Glomerular visceral epithelial cell (primary cell): ENCODE measurements at regions not wholly inside any gene's neighbourhood (a gene's known extent, or its start where the extent isn't known, plus 50 kb on each side); places are given as distances from the start of the nearest gene placed in this dataset.
"Not testable (repeated sequence)": the region's sequence is repeated elsewhere in the genome, so short reads cannot be mapped to it uniquely, and the experiment has no call there.

Source experiments
- DNase-seq: peaks from one replicate; pipeline ENCODE4 v3.0.0-alpha.2; 2016; ENCODE audit errors: extremely low spot score

DNA sequence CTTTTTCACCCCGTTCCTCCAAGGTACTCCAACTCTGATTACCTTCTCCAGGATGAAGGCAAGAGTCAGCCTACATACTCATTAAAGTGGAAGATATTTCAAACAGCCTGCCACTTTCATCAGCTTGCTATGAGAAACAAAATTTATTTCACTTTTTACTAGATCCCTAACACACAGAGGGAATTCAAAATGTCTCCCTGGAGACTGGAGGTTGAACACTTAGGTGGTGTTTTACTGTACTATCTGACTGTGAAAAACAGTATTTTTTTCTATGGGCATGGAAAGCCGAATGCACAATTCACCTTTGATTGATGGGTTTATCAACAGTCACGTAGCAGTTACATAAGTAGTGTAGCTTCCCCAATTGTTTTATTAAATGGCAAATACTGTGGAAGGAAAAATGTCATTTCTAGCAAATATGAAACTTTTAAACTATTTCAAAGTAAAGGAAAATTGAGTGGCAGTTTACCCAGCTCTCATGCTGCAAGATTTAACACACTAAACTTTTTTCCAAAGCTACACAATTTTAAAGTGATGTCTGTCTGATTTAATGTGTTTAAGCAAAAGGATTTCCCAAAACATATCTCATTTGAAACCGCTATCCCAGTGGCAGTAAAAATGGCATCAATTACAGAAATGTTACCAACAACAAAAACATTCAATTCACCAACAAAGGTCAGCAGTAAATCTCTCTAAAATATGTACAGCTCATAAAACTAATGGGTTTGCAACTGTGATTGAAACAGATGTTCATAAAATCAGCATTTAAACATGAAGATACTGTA is 125.0 kb upstream of the TLE4 start:
- DNase-seq: no peak

DNA sequence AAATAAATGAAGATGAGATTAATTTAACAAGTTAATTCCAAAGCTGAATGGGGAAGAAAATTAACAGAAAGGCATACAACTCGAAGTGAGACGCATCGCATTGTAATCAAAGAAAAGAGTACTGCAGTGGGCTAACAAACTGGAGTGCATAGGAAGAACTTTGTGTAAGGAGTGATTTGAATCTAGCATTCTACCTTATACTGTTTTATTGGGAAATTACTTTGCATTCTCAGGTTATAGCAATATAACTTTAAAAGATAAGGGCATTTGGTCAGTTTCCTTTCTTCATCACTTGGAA is 124.5 kb upstream of the TLE4 start:
- DNase-seq: no peak

DNA sequence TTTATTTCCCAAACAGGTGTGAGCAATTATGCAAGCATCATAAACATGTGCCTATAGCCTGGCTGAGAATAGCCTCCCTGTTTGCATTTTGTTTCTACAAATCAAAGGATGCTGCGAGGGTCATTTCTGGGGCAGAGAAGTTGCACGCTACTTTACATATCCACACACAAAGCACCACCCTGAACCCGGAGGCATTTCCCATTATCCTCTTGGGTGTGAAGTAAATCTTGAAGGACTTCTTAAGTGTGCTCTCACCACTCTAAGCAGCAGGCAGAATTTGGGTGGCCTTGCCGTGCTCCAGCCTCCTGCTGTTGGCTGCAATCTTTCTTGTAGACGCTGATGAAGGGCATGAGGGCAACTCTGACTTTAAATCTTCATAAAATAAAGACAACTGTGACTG is 124.0 kb upstream of the TLE4 start:
- no peak for DNase-seq

DNA sequence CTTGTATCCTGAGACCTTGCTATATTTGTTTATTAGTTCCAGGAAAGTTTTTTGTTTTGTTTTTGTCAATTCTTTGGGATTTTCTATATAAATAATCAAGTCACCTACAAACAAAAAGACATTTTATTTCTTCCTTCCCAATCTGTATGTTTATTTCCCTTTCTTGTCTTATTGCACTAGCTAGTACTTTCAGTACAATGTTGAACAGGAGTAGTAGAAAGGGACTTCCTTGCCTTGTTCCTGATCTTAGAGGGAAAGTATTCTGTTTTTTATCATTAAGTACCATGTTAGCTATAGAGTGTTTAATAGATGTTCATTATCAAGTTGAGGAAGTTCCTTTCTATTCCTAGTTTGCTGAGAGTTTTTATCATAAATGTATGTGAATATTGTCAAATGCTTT is 119.5 kb upstream of the TLE4 start:
- DNase-seq: no peak

DNA sequence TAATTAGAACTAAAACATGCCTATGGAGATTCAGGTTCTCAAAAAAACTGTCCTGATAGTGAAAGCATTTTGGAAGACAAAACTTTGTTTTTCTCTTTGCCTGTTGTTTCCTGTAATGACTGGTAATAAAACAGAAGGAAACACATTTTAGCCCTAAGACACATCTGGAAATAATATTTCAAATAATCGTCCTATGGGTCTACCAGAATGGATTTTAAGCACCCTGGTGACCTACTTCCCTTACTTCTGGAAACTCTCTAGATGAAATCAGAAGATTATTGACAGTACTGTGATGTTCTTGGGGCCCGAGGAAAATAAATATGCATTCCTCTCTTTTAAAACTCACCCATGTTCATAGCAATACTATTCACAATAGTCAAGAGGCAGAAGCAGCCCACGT is 110.1 kb upstream of the TLE4 start:
- no peak for DNase-seq

DNA sequence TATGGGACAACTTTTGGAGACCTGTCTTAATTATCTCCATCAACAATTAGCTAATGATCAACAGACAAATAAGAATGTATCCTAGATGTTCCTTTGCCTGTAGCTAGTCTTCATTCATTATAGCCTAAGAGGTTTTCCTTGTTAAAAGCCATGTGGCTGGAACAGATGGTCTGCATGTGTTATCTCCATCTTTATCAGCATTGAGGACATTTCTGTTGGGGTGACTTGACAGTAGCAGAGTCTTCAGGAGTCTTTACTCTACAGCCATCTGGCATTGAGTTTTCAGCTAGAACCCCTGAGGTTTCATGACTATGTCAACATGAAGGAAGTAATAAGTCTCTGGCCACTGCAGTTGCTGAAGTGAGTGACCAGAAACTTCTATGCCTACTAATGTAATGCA is 106.6 kb upstream of the TLE4 start:
- DNase-seq: no peak

DNA sequence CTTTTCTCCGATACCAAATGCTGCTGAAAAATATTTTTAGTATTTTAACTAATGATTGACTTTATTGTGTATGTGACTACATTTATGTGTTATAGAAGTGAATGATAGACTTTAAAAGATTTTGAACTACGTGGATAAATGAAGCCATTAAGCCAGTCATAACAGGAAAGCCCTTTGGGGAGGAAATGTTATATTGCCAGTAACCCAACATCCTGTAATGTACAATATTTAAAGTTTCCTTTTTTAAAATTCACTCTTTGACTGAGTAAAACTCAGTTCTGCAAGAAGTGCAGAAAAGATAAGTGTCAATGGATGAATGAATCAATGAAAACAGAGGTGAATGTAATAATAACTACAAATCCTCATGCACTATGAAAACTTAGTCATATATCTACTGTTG is 102.6 kb upstream of the TLE4 start:
- DNase-seq: no peak

DNA sequence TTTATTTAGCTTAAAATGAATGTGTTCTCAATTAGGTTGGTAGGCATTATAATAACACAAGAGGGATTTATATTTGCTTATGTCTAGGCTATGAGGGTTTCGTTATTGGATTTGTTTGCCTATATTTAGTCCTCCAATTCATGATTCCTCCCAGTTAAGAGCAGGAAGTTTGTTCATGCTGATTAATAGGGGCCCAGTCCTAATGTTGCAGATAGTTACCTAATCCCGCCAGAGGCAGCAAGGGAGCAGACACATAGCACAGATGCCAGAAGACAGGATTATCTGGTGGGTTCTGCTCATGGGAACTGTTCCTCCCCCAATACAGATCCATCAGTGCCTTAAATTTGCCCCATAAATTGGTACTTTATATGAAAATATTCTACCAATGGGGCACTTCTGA is 100.8 kb upstream of the TLE4 start:
- DNase-seq: no peak

DNA sequence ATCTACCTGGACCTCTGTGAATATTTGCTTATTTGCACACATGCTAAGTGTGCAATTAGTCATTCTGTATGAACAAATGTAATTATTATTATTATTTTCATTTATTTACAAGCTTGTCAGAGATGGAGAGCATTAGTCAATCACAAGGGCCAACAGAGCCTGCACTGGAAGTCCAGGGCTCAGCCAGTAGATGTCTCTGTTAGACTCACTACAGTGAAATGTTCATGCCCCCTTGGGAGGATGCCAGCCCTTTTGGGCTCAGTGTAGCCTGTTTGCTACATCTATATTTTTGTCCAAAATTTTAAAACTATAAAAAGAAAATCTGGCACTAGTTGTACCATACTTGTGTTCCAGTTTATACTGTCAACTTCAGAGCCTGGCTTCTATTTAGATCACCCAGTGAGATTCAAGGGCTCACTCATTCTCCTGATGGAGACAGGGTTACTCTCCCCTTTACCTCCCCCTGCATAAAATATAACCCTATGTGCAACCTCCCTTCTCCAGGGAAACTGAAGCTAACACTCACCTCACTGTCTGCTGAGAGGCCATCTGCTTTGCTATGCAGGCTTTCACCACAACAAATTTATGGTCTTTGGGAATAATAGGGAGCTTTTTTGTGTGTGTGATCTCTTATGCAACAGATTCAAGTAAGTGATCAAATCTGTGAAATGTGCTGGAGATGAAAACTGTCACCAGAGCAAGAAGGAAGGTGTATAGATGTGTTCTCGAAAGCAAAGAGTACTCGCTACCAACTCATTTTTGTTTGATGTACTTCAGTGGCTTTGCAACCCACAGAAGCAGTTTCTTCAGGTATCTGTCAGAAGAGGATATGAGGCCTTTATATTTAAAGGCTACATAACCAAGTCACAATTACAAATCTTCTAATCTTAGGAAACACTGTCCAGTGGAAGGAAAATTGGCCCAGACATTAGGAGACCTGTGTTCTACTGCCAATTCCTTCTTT is 99.9 kb upstream of the TLE4 start:
- peak; percentile 9 for DNase-seq

DNA sequence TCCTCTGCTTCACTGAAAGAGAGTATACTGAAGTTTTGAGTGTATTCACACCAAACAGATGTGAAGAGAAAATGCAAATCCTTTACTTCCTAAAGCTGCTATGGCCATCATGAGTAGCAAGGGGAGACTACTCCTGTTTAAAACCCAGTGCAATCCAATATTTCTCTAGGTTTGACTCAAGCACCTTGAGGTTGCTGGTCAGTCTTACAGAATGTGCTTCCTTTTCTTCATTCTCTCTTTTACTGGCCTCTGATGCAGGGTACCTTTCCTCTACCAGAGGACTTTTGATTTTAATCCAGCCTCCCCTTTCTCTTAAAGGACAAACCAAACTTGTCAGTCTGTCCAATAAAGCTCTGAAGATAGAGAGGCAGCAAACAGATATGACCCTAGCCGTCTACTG is 98.1 kb upstream of the TLE4 start:
- no peak for DNase-seq

DNA sequence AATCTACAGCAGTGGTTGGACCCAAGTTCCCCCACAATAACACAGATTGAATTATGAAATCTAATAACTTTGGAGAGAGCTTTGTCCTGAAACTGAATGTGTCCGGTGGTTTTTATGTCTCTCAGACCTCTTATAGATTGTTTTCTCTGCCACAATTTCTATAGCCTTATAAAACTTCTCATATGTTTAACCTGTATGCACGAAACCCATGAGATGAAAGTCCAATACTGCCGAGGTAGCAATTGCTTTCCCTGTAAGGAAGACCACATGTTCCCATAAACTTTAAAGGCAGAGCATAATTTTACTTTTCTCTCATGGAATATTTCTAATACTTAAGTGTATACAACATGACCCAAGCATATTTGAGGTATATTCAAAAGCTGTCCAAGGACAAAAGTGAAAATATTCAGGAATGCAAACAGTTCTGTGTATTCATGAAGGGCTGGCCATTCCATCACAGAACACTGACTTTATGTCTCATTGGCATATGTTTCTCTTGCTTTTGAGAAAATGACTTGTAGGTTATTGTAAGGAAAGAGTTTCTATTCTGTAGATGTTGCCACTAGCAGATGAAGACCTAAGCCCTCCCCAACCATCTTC is 94.4 kb upstream of the TLE4 start:
- DNase-seq: no peak

DNA sequence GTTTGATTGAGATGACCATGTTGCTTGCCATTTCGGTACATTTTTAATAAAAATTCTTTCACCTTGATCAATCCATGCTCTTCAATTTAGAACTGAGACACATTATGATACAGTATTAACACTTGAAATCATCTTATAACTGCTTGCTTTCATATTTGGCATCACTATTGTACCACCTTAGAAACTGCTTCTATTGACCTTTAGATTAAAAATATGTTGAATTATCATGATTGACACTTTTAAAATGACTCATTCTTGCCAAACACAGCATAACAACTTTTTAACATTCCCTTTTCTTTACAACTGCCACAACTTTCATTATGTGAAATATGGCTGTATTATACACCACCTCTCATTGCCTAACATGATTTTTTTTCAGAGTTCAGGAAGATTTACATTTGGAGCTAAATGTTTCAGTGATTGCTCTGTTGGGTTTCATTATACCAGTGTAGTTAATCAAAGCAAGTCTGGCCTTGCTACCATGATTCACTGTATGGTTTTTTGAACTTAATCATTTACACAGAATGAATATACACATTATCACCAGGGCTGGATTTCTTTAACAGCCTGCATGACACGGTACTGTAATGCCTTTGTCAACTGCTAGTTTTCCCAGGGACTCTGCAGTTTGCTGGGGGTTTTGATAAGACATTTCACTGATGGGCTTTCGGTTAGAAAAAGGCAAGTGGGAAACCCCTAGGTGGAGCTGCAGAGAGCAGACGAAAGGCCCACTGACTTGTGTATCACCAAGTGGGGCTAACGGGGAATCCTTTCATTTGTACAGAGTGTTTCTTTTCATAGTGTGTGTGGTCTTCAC is 93.6 kb upstream of the TLE4 start:
- peak; percentile 50 for DNase-seq

DNA sequence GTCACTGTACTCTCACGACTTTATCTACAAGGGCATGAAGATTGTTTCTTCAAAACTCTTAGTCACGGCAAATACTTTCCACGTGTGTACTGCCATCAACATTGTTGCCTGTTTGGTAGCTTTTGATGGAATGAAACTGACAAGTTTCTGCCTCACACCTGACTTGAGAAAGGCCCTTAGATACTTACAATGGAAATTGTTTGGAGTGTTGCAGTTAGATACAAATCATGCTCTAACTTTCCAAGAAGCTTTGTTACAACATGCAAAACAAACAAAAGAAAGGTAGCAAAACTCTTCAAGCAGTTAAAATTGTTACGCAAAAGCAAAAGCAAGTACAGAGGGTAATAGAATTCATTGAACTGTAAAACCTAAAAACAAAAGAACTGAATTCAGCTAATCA is 91.1 kb upstream of the TLE4 start:
- no peak for DNase-seq

DNA sequence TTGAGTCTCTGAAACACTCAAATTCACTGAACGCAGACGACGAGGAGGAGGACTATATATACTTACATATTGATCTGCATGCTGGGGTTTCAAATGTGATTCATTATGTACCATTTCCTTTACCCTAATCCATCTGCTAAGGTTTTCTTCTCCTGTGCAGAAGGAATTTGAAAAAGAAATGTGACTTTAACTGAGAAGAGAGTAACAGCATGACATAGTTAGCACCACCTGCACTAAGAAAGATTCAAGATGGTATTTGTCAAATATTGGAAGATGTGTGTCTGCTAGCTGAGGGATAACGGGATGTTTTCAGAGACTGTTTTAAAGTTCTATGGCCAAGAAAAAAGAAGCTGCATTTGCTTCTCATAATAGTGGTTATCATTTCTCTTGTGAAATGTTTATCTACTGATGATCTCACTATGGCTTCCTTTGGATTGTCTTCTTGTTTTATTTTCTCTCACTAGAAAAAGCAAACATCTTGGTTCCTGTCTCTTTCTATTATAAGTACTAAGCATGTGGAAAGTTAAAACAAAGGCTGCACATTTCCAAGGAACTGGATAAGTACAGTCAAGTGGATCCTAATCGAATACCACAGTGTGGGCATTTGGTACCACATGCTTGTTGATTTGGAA is 89.8 kb upstream of the TLE4 start:
- DNase-seq: no peak

DNA sequence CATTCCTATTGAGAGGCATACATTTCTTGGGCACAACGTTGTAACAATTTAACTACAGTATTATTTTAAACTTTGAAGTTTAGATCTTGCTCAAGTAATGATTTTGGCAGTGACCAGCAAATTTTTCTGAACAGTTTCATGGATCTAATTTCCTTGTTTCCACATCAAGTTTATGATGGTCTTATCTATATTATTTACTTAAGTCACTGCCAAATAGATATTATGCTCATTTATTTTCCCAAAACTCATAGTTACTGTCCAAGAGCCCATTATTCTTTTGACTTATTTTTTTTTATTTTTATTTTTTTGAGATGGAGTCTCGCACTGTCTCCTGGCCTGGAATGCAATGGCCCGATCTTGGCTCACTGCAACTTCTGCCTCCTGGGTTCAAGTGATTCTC is 86.5 kb upstream of the TLE4 start:
- DNase-seq: no peak

DNA sequence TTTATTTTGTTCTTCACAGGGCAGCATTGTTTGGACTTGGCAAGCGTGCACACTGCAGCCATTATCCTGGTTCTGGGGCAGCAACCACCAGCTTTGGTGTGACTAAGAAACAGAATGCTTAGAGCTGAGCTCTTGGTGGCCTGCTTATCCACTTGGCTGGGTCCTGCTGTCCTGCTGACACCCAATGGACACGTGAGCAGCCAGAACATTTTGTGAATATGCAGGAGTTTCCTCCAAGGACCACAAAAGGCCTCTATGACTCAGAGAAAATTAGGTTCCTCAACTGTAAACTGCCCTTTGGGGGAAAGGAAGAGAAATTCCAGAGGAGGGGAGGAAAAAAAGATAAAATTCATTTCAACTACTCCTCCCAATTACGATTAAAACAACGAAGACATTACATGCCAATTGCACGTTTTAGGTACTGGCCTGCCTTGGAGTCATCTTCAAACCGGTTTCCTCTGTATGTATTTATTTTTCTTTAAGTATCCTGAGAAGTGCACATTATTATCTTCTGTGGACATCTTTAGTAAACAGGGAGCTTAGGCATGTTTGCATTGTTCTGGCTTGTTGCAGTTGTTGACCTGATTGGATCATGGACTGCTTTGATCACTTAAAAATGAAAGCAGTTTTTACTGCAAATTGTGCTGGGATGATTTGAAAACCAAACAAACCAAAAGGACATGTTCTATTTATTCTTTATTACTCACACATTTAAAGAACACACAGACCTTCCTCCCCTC is 82.3 kb upstream of the TLE4 start:
- DNase-seq: peak; percentile 67

DNA sequence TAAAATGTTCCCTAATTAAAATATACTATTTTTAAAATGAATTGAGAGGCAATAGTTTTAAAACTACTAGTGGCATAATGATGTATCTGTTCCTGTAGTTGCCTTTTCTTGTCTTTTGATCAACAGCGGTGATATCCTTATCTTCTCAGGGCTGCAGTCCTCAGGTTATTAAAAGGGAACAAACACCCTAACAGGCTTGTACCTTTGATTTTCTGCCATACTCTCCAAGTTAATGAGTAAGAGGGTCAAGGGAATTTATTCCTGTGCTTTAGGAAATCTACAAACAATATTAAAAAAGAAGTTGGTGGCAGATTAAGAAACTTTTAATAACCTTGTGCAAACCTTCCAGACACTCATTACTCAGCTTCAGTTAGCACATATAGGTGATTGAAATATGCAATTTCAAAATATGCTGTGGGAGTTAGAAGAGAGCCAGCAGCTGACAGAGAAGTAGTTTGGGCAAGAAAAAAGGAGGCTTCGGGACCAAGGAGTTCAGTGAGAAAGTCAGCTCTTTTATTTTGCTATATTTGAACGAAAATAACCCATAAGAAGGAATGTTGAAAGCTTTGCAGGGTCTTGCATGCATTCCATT is 81.0 kb upstream of the TLE4 start:
- DNase-seq: no peak

DNA sequence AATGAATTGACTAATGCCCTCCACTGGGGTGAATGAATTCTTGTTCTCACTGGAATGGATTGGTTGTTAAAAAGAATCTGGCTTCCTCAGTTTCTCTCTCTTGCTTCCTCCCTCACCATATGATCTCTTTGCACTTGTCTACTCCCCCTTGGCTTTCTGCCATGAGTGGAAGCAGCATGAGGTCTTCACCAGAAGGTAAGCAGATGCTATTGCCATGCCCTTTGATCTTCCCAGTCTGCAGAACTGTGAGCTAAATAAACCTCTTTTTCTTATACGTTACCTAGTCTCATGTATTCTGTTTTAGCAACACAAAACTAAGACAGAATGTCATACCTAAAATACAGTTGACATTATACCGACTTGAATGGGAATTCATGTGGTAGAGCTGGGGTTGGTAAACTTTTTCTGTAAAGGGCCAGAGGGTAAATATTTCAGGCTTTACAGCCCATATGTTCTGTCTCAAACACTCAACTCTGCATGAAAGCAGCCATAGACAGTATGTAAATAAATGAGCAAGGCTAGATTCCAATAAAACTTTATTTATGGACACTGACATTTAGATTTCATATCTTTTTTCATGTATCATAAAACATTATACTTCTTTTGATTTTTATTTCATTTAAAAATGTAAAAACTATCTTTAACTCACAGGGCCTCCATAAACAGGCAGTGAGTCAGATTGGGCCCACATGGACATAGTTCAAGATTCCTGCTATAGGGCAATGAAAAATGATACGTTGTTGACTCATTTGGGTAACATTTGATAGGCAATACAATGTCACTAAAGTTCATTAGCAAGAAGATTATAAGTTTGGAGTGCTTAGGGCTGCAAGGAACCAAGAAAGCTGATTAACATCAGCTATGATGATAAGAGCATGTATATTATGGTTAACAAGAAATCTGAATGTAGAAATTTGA is 79.4 kb upstream of the TLE4 start:
- DNase-seq: no peak

DNA sequence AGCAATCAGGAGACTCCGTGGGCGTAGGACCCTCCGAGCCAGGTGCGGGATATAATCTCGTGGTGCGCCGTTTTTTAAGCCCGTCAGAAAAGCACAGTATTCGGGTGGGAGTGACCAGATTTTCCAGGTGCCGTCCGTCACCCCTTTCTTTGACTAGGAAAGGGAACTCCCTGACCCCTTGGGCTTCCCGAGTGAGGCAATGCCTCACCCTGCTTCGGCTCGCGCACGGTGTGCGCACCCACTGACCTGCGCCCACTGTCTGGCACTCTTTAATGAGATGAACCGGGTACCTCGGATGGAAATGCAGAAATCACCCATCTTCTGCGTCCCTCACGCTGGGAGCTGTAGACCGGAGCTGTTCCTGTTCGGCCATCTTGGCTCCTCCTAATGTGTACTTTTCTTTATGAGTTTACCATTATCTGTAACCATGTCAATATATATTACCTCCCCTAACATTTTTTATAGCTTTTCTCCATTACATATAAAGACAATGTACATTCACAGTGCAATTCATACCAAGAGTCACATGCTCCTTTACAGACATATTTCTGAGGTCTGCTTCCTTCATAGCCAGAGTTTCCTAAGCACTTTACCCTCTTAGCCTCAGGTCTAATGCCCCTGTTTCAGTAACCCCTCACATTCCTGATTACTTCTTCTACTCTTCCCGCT is 71.4 kb upstream of the TLE4 start:
- DNase-seq: not testable (repeated sequence)
